GM12878 (cell line): ENCODE measurements at regions not wholly inside any gene's neighbourhood (a gene's known extent, or its start where the extent isn't known, plus 50 kb on each side); places are given as distances from the start of the nearest gene placed in this dataset.

Source experiments
- ATAC-seq: fragments of 200-7000 bp; cut with Tn5 transposase; 3 replicates; pipeline ENCODE4 v1.9.1; 2020; ENCODE audit warnings: mild to moderate bottlenecking, moderate library complexity
- BruUV-seq: library from RNA; stranded (reverse); fragments of 400-500 nt; replicated peaks from 2 replicates; lab custom pipeline; 2021; lab: Mats Ljungman, UMichigan
- CTCF ChIA-PET: fragments of 300-600 bp; sonication (Branson Sonifier 250); formaldehyde crosslinking; extraction: SDS; loops from one replicate; lab custom pipeline; 2021; ENCODE audit warnings: inconsistent platforms; lab: Yijun Ruan, JAX
- POLR2A ChIA-PET: fragments of 350-600 bp; formaldehyde crosslinking; extraction: SDS; loops from one replicate; lab custom pipeline; 2021; ENCODE audit warnings: inconsistent platforms; lab: Charles Lee
- RAD21 ChIA-PET: fragments of 300-600 bp; sonication (Branson Sonifier 250); formaldehyde crosslinking; loops from one replicate; lab custom pipeline; 2023; ENCODE audit warnings: antibody characterized with exemption; ENCODE audit not compliant: unreplicated experiment; lab: Charles Lee
- SMC1A ChIA-PET: fragments of 300-600 bp; sonication (Branson Sonifier 250); formaldehyde crosslinking; loops from one replicate; lab custom pipeline; 2023; ENCODE audit not compliant: unreplicated experiment, uncharacterized antibody; lab: Charles Lee
- DNase-seq: peaks from one replicate; pipeline ENCODE4 v3.0.0-alpha.2; 2011; ENCODE audit warnings: low read depth, low spot score
- FAIRE-seq: peaks from 3 replicates; lab custom pipeline; 2011; peaks lifted over from hg19 to GRCh38; lab: Jason Lieb, UNC
- H2AFZ ChIP-seq: 2 replicates; pipeline ENCODE4 v1.6.0; 2011; ENCODE audit warnings: low read depth, low read length, control low read depth; ENCODE audit not compliant: control insufficient read depth
- H3K27ac ChIP-seq: 2 replicates; pipeline ENCODE4 v1.5.1; 2011; ENCODE audit warnings: control low read depth; ENCODE audit not compliant: control insufficient read depth, insufficient read depth
- H3K27me3 ChIP-seq, 2 experiments: replicated peaks in 1 of 2; 2 replicates each; pipeline versions ENCODE4 v1.6.0 to v1.6.1; 2011; ENCODE audit warnings: low read length in 1 of 2; ENCODE audit not compliant: control insufficient read depth in 2 of 2, insufficient read depth in 2 of 2
- H3K36me3 ChIP-seq, 2 experiments: 2 replicates each; pipeline ENCODE4 v1.5.1; 2011; ENCODE audit warnings: low read length in 1 of 2; ENCODE audit not compliant: control insufficient read depth in 2 of 2, insufficient read depth in 2 of 2
- H3K4me1 ChIP-seq: 2 replicates; pipeline ENCODE4 v1.6.1; 2011; ENCODE audit warnings: mild to moderate bottlenecking, low read length, moderate library complexity, mixed read lengths; ENCODE audit not compliant: control insufficient read depth, insufficient read depth
- H3K4me2 ChIP-seq: 2 replicates; pipeline ENCODE4 v1.6.0; 2011; ENCODE audit warnings: control low read depth; ENCODE audit not compliant: control insufficient read depth, insufficient read depth
- H3K4me3 ChIP-seq: fragments of 200-600 bp; sonication (generic); 2 replicates; pipeline ENCODE4 v1.5.1; 2016
- H3K79me2 ChIP-seq: 2 replicates; pipeline ENCODE4 v1.6.0; 2011; ENCODE audit warnings: low read length; ENCODE audit not compliant: control insufficient read depth, insufficient read depth
- H3K9ac ChIP-seq: 2 replicates; pipeline ENCODE4 v1.8.0; 2011; ENCODE audit warnings: low read length, control low read depth, mixed read lengths; ENCODE audit not compliant: control insufficient read depth, insufficient read depth
- H3K9me3 ChIP-seq: replicated peaks from 3 replicates; pipeline ENCODE4 v1.5.1; 2011; ENCODE audit warnings: mild to moderate bottlenecking, low read length; ENCODE audit not compliant: control insufficient read depth, insufficient read depth
- H4K20me1 ChIP-seq: 2 replicates; pipeline ENCODE4 v1.6.0; 2011; ENCODE audit not compliant: control insufficient read depth, insufficient read depth
- BMI1 ChIP-seq: fragments of 450-650 bp; IDR thresholded peaks from 2 replicates; pipeline ENCODE4 v1.6.1; 2016; ENCODE audit warnings: mild to moderate bottlenecking, moderate library complexity, borderline replicate concordance
- CHD2 ChIP-seq: IDR thresholded peaks from 2 replicates; pipeline ENCODE4 v1.6.1; 2011; ENCODE audit warnings: low read depth, low read length, improper control_type of control experiment, borderline replicate concordance
- CHD4 ChIP-seq: fragments of 200-600 bp; sonication (generic); IDR thresholded peaks from 2 replicates; pipeline ENCODE4 v1.6.1; 2016; ENCODE audit warnings: mild to moderate bottlenecking
- HCFC1 ChIP-seq: fragments of 150-350 bp; IDR thresholded peaks from 2 replicates; pipeline ENCODE4 v1.6.1; 2014; ENCODE audit warnings: low read length
- MAX ChIP-seq: IDR thresholded peaks from 2 replicates; pipeline ENCODE4 v1.6.1; 2012; ENCODE audit warnings: low read depth, low read length, improper control_type of control experiment
- MYC ChIP-seq: IDR thresholded peaks from 2 replicates; pipeline ENCODE4 v1.6.1; 2011; ENCODE audit warnings: mild to moderate bottlenecking, low read length, moderate library complexity, inconsistent platforms; ENCODE audit not compliant: insufficient read depth, insufficient replicate concordance, insufficient read length, severe bottlenecking
- NFIC ChIP-seq: IDR thresholded peaks from 2 replicates; pipeline ENCODE4 v1.6.1; 2012; ENCODE audit warnings: low read depth, mild to moderate bottlenecking, inconsistent platforms, low read length, moderate library complexity
- NFXL1 ChIP-seq: fragments of 450-650 bp; IDR thresholded peaks from 2 replicates; pipeline ENCODE4 v1.6.1; 2017; ENCODE audit warnings: antibody characterized with exemption, mild to moderate bottlenecking, borderline replicate concordance
- NR2C1 ChIP-seq: fragments of 450-650 bp; IDR thresholded peaks from 2 replicates; pipeline ENCODE4 v1.6.1; 2017; ENCODE audit warnings: antibody characterized with exemption, mild to moderate bottlenecking, moderate library complexity
- NRF1 ChIP-seq: conservative IDR thresholded peaks from 2 replicates; pipeline ENCODE4 v1.6.1; 2011; ENCODE audit warnings: mild to moderate bottlenecking, low read depth, low read length, improper control_type of control experiment
- PRDM15 ChIP-seq: fragments of 450-650 bp; formaldehyde crosslinking; IDR thresholded peaks from 2 replicates; pipeline ENCODE4 v1.4.0; 2020; ENCODE audit warnings: mild to moderate bottlenecking, moderate library complexity
- SIN3A ChIP-seq: IDR thresholded peaks from 2 replicates; pipeline ENCODE4 v1.6.1; 2012; ENCODE audit warnings: low read depth, low read length, improper control_type of control experiment
- SP1 ChIP-seq: IDR thresholded peaks from one replicate; pipeline ENCODE4 v1.6.1; 2011; ENCODE audit warnings: low read depth, low read length
- SPI1 ChIP-seq: IDR thresholded peaks from 2 replicates; pipeline ENCODE4 v1.6.1; 2011; ENCODE audit warnings: low read depth, mild to moderate bottlenecking, low read length, moderate library complexity, borderline replicate concordance; ENCODE audit not compliant: insufficient read depth
- ZBTB4 ChIP-seq: fragments of 450-650 bp; formaldehyde crosslinking; IDR thresholded peaks from 2 replicates; pipeline ENCODE4 v1.4.0; 2022; ENCODE audit warnings: mild to moderate bottlenecking, moderate library complexity
- WGBS: methylation state at CpG from one replicate; pipeline ENCODE4 v1.1.6; 2016; ENCODE audit warnings: low lambda C conversion rate; ENCODE audit not compliant: insufficient replicate concordance, insufficient coverage; ENCODE audit errors: missing lambda C conversion rate; 5-methylcytosine and 5-hydroxymethylcytosine counted together
- in situ Hi-C: fragments of 300-500 bp; cut with MboI; formaldehyde crosslinking; loops from 9 replicates; pipeline ENCODE4 v1.14.3; 2018; ENCODE audit warnings: mixed read lengths
- intact Hi-C: fragments of 100-400 bp; cut with micrococcal nuclease; formaldehyde crosslinking; loops from one replicate; pipeline ENCODE4 v1.14.2; 2022; ENCODE audit not compliant: unreplicated experiment
- TF ChIP-seq, protein P1 (sequence below): IDR thresholded peaks from 2 replicates; pipeline ENCODE4 v1.6.1; 2011; ENCODE audit warnings: low read depth, mild to moderate bottlenecking, low read length, moderate library complexity, borderline replicate concordance; ENCODE audit errors: extremely low read depth

GRCh38 chr3:113143353-113143752 is 68.0 kb upstream of the BOC start (continued):
- TF ChIP-seq MAX = no peak
- TF ChIP-seq, protein P1, sequence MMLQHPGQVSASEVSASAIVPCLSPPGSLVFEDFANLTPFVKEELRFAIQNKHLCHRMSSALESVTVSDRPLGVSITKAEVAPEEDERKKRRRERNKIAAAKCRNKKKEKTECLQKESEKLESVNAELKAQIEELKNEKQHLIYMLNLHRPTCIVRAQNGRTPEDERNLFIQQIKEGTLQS = no peak
- TF ChIP-seq CHD2 = no peak

GRCh38 chr3:113147681-113148261 is 63.6 kb upstream of the BOC start:
- Histone ChIP-seq H3K4me1 (no peaks in the 10 kb centered on the region), H4K20me1 (no peaks in the 10 kb centered on the region), H3K4me3 (no peak overlapping the region), H2AFZ (no peak overlapping the region), H3K4me2 (no peak overlapping the region), H3K9me3 (no peaks in the 10 kb centered on the region), H3K27me3 (no peaks in the 10 kb centered on the region), H3K9ac (no peak overlapping the region), H3K36me3 (no peaks in the 10 kb centered on the region), H3K79me2 (no peaks in the 10 kb centered on the region), H3K27ac (no peak overlapping the region)
- ChIA-PET CTCF (interaction anchor here (0.7 kb wide), 1 partner anchor 141 kb away, joined by 3 read pairs; no protein-coding TSS in a partner anchor), SMC1A (interaction anchor here (0.8 to 1.2 kb wide), 2 partner anchors 14 to 141 kb away, joined by 3 read pairs; no protein-coding TSS in a partner anchor), POLR2A (no interaction called here), RAD21 (no interaction called here)
- DNase-seq (no peak), FAIRE-seq (no peak), ATAC-seq (no peak)
- no TSS peak for BruUV-seq
- in situ Hi-C loops = no loop called here
- WGBS = 75% methylated on average over 9 of the region's 9 CpGs
- intact Hi-C loops = no loop called here
- TF ChIP-seq PRDM15 (CRISPR knock-in tag) = no peak
- TF ChIP-seq BMI1 = no peak
- no peak for TF ChIP-seq NFXL1
- no peak for TF ChIP-seq SP1
- TF ChIP-seq SIN3A = no peak
- no peak for TF ChIP-seq NRF1
- TF ChIP-seq ZBTB4 (CRISPR knock-in tag) = no peak
- TF ChIP-seq CHD4 = no peak
- TF ChIP-seq MYC = no peak
- no peak for TF ChIP-seq SPI1
- no peak for TF ChIP-seq NFIC
- TF ChIP-seq HCFC1 = no peak
- no peak for TF ChIP-seq NR2C1
